Activated naive CD4-positive, alpha-beta T cell treated with anti-CD3 and anti-CD28 coated beads, Interleukin-2, amount 10 ng/mL, durations not matched to agents 7 days and 5 days (primary cell): ENCODE measurements at regions not wholly inside any gene's neighbourhood (a gene's known extent, or its start where the extent isn't known, plus 50 kb on each side); places are given as distances from the start of the nearest gene placed in this dataset.

Experiments used
- CTCF ChIA-PET: fragments of 350-600 bp; sonication (Branson Sonifier 250); formaldehyde crosslinking; loops from one replicate; lab custom pipeline; 2021; ENCODE audit warnings: antibody characterized with exemption; lab: Charles Lee
- DNase-seq: peaks from one replicate; pipeline ENCODE4 v3.0.0-alpha.2; 2020
- H3K27ac Mint-ChIP-seq: one replicate; pipeline ENCODE4 v1.8.0; 2021; ENCODE audit warnings: mild to moderate bottlenecking, moderate library complexity, mixed read lengths
- H3K27me3 Mint-ChIP-seq: one replicate; pipeline ENCODE4 v1.8.0; 2021; ENCODE audit warnings: mild to moderate bottlenecking, mixed read lengths
- H3K36me3 Mint-ChIP-seq: one replicate; pipeline ENCODE4 v1.8.0; 2021; ENCODE audit warnings: mixed read lengths
- H3K4me1 Mint-ChIP-seq: one replicate; pipeline ENCODE4 v1.8.0; 2021; ENCODE audit warnings: mixed read lengths
- H3K4me3 Mint-ChIP-seq: one replicate; pipeline ENCODE4 v1.8.0; 2021; ENCODE audit warnings: mild to moderate bottlenecking, moderate library complexity, mixed read lengths
- H3K9me3 Mint-ChIP-seq: one replicate; pipeline ENCODE4 v1.8.0; 2021; ENCODE audit warnings: mixed read lengths

- Mint-ChIP-seq H3K4me3 (no peak overlapping the region), H3K36me3 (no peaks in the 10 kb centered on the region), H3K4me1 (no peaks in the 10 kb centered on the region), H3K27me3 (no peaks in the 10 kb centered on the region), H3K27ac (no peak overlapping the region), H3K9me3 (peaks cover 8% of the 10 kb centered on the region)
- CTCF ChIA-PET = no interaction called here
- no peak for DNase-seq
These were observed 176.2 kb upstream of the CHRM2 start for GRCh38 chr7:136692221-136692620.

GRCh38 chr7:136688601-136689000 is 179.9 kb upstream of the CHRM2 start:
- no peaks in the 10 kb centered on the region for H3K4me1 Mint-ChIP-seq
- no peaks in the 10 kb centered on the region for H3K36me3 Mint-ChIP-seq
- no peaks in the 10 kb centered on the region for H3K27me3 Mint-ChIP-seq
- peaks cover 4% of the 10 kb centered on the region for H3K9me3 Mint-ChIP-seq
- H3K27ac Mint-ChIP-seq = no peak overlapping the region
- CTCF ChIA-PET = no interaction called here
- DNase-seq = no peak
- H3K4me3 Mint-ChIP-seq = no peak overlapping the region

GRCh38 chr7:136687693-136688322 is 180.6 kb upstream of the CHRM2 start:
- no peaks in the 10 kb centered on the region for H3K4me1 Mint-ChIP-seq
- no peaks in the 10 kb centered on the region for H3K36me3 Mint-ChIP-seq
- CTCF ChIA-PET = no interaction called here
- no peak for DNase-seq
- H3K27me3 Mint-ChIP-seq = no peaks in the 10 kb centered on the region
- H3K9me3 Mint-ChIP-seq = peaks cover 4% of the 10 kb centered on the region
- no peak overlapping the region for H3K4me3 Mint-ChIP-seq
- H3K27ac Mint-ChIP-seq = no peak overlapping the region

- CTCF ChIA-PET = interaction anchor here (0.7 to 1.2 kb wide), 2 partner anchors 10 to 32 kb away, joined by 3 to 5 read pairs; no protein-coding TSS in a partner anchor
- Mint-ChIP-seq H3K27ac (no peak overlapping the region), H3K9me3 (peaks cover 4% of the 10 kb centered on the region), H3K4me3 (no peak overlapping the region), H3K36me3 (no peaks in the 10 kb centered on the region), H3K4me1 (no peaks in the 10 kb centered on the region), H3K27me3 (no peaks in the 10 kb centered on the region)
- DNase-seq = no peak
These were observed 182.8 kb upstream of the CHRM2 start for GRCh38 chr7:136685501-136686173.

- no peaks in the 10 kb centered on the region for H3K36me3 Mint-ChIP-seq
- no peaks in the 10 kb centered on the region for H3K27me3 Mint-ChIP-seq
- peaks cover 18% of the 10 kb centered on the region for H3K9me3 Mint-ChIP-seq
- H3K4me1 Mint-ChIP-seq = no peaks in the 10 kb centered on the region
- CTCF ChIA-PET = no interaction called here
- no peak overlapping the region for H3K27ac Mint-ChIP-seq
- no peak for DNase-seq
- no peak overlapping the region for H3K4me3 Mint-ChIP-seq
These were observed 190.7 kb upstream of the CHRM2 start for GRCh38 chr7:136677471-136678365.

- H3K4me3 Mint-ChIP-seq = no peak overlapping the region
- no peaks in the 10 kb centered on the region for H3K27me3 Mint-ChIP-seq
- peaks cover 14% of the 10 kb centered on the region for H3K9me3 Mint-ChIP-seq
- no peaks in the 10 kb centered on the region for H3K4me1 Mint-ChIP-seq
- CTCF ChIA-PET = no interaction called here
- no peak overlapping the region for H3K27ac Mint-ChIP-seq
- DNase-seq = no peak
- H3K36me3 Mint-ChIP-seq = no peaks in the 10 kb centered on the region
These were observed 200.9 kb upstream of the CHRM2 start for GRCh38 chr7:136667584-136667983.

- H3K9me3 Mint-ChIP-seq = peaks cover 3% of the 10 kb centered on the region
- H3K27ac Mint-ChIP-seq = no peak overlapping the region
- DNase-seq = no peak
- H3K4me3 Mint-ChIP-seq = no peak overlapping the region
- CTCF ChIA-PET = interaction anchor here (1.2 kb wide), 1 partner anchor 122 kb away, joined by 3 read pairs; no protein-coding TSS in a partner anchor
- H3K4me1 Mint-ChIP-seq = no peaks in the 10 kb centered on the region
- no peaks in the 10 kb centered on the region for H3K27me3 Mint-ChIP-seq
- no peaks in the 10 kb centered on the region for H3K36me3 Mint-ChIP-seq
These were observed 202.5 kb upstream of the CHRM2 start for GRCh38 chr7:136665878-136666509.

- H3K9me3 Mint-ChIP-seq = peaks cover 2% of the 10 kb centered on the region
- H3K4me1 Mint-ChIP-seq = no peaks in the 10 kb centered on the region
- H3K27ac Mint-ChIP-seq = no peak overlapping the region
- no peaks in the 10 kb centered on the region for H3K27me3 Mint-ChIP-seq
- no peak for DNase-seq
- H3K4me3 Mint-ChIP-seq = no peak overlapping the region
- H3K36me3 Mint-ChIP-seq = no peaks in the 10 kb centered on the region
- CTCF ChIA-PET = no interaction called here
These were observed 203.9 kb upstream of the CHRM2 start for GRCh38 chr7:136664537-136664936.

GRCh38 chr7:136657482-136657921 is 210.9 kb upstream of the CHRM2 start:
- H3K4me3 Mint-ChIP-seq = no peak overlapping the region
- no peak for DNase-seq
- no peaks in the 10 kb centered on the region for H3K4me1 Mint-ChIP-seq
- no peaks in the 10 kb centered on the region for H3K9me3 Mint-ChIP-seq
- no peaks in the 10 kb centered on the region for H3K36me3 Mint-ChIP-seq
- CTCF ChIA-PET = no interaction called here
- no peak overlapping the region for H3K27ac Mint-ChIP-seq
- H3K27me3 Mint-ChIP-seq = no peaks in the 10 kb centered on the region

- Mint-ChIP-seq H3K4me1 (no peaks in the 10 kb centered on the region), H3K9me3 (no peaks in the 10 kb centered on the region), H3K27ac (no peak overlapping the region), H3K36me3 (no peaks in the 10 kb centered on the region), H3K4me3 (no peak overlapping the region), H3K27me3 (no peaks in the 10 kb centered on the region)
- CTCF ChIA-PET = no interaction called here
- DNase-seq = no peak
These were observed 211.9 kb upstream of the CHRM2 start for GRCh38 chr7:136656516-136656915.

GRCh38 chr7:136655414-136655813 is 213.0 kb upstream of the CHRM2 start:
- DNase-seq = no peak
- H3K9me3 Mint-ChIP-seq = no peaks in the 10 kb centered on the region
- CTCF ChIA-PET = no interaction called here
- no peak overlapping the region for H3K27ac Mint-ChIP-seq
- H3K4me1 Mint-ChIP-seq = no peaks in the 10 kb centered on the region
- no peaks in the 10 kb centered on the region for H3K27me3 Mint-ChIP-seq
- H3K36me3 Mint-ChIP-seq = no peaks in the 10 kb centered on the region
- no peak overlapping the region for H3K4me3 Mint-ChIP-seq

GRCh38 chr7:136654406-136654805 is 214.0 kb upstream of the CHRM2 start:
- Mint-ChIP-seq H3K9me3 (no peaks in the 10 kb centered on the region), H3K36me3 (no peaks in the 10 kb centered on the region), H3K4me1 (no peaks in the 10 kb centered on the region), H3K27me3 (no peaks in the 10 kb centered on the region), H3K4me3 (no peak overlapping the region), H3K27ac (no peak overlapping the region)
- no peak for DNase-seq
- CTCF ChIA-PET = no interaction called here

GRCh38 chr7:136652635-136653370 is 215.6 kb upstream of the CHRM2 start:
- Mint-ChIP-seq H3K9me3 (peaks cover 7% of the 10 kb centered on the region), H3K27me3 (no peaks in the 10 kb centered on the region), H3K36me3 (no peaks in the 10 kb centered on the region), H3K4me3 (no peak overlapping the region), H3K4me1 (no peaks in the 10 kb centered on the region), H3K27ac (no peak overlapping the region)
- no peak for DNase-seq
- CTCF ChIA-PET = no interaction called here
